Left ventricle myocardium inferior (tissue), 1 donor: ENCODE measurements at regions not wholly inside any gene's neighbourhood (a gene's known extent, or its start where the extent isn't known, plus 50 kb on each side); places are given as distances from the start of the nearest gene placed in this dataset.

Source experiments
- DNase-seq: peaks from one replicate; pipeline ENCODE4 v3.0.0-alpha.2; 2020
- H3K27ac ChIP-seq: fragments of 200-600 bp; replicated peaks from 2 replicates; pipeline ENCODE4 v1.8.0; 2021
- H3K27me3 ChIP-seq: fragments of 200-600 bp; 2 replicates; pipeline ENCODE4 v1.8.0; 2021; ENCODE audit warnings: low read depth
- H3K36me3 ChIP-seq: fragments of 200-600 bp; 2 replicates; pipeline ENCODE4 v1.8.0; 2021
- H3K4me1 ChIP-seq: fragments of 200-600 bp; 2 replicates; pipeline ENCODE4 v1.8.0; 2021
- H3K4me3 ChIP-seq: fragments of 200-600 bp; 2 replicates; pipeline ENCODE4 v1.8.0; 2021; ENCODE audit warnings: mild to moderate bottlenecking, moderate library complexity
- H3K9me3 ChIP-seq: fragments of 200-600 bp; replicated peaks from 2 replicates; pipeline ENCODE4 v1.8.0; 2021
- CTCF ChIP-seq: fragments of 200-600 bp; IDR thresholded peaks from 2 replicates; pipeline ENCODE4 v1.8.0; 2021; ENCODE audit warnings: antibody characterized with exemption, mild to moderate bottlenecking, borderline replicate concordance
- intact Hi-C: fragments of 100-400 bp; cut with micrococcal nuclease; formaldehyde crosslinking; loops from one replicate; pipeline ENCODE4 v1.11.0; 2022
- donor health status: DM: no; HTN: yes; CAD: no; lungs with severe emphysema.

GRCh38 chr4:31324814-31325213 lies 604.6 kb downstream of the PCDH7 start:
- Histone ChIP-seq H3K4me3 (no peak overlapping the region), H3K27me3 (no peaks in the 10 kb centered on the region), H3K36me3 (no peaks in the 10 kb centered on the region), H3K9me3 (no peaks in the 10 kb centered on the region), H3K27ac (no peak overlapping the region), H3K4me1 (no peaks in the 10 kb centered on the region)
- intact Hi-C loops, result no loop called here
- TF ChIP-seq CTCF, result no peak
- DNase-seq, result no peak

- Histone ChIP-seq H3K36me3 (no peaks in the 10 kb centered on the region), H3K4me1 (no peaks in the 10 kb centered on the region), H3K4me3 (no peak overlapping the region), H3K27me3 (no peaks in the 10 kb centered on the region), H3K27ac (no peak overlapping the region), H3K9me3 (no peaks in the 10 kb centered on the region)
- no peak for DNase-seq
- TF ChIP-seq CTCF, result no peak
- intact Hi-C loops, result no loop called here
Observed at GRCh38 chr4:31325300-31325699, 605.1 kb downstream of the PCDH7 start.

- no peak for DNase-seq
- no peaks in the 10 kb centered on the region for H3K27me3 ChIP-seq
- H3K4me3 ChIP-seq, result no peak overlapping the region
- intact Hi-C loops, result no loop called here
- no peaks in the 10 kb centered on the region for H3K36me3 ChIP-seq
- H3K27ac ChIP-seq, result no peak overlapping the region
- H3K9me3 ChIP-seq, result no peaks in the 10 kb centered on the region
- H3K4me1 ChIP-seq, result no peaks in the 10 kb centered on the region
- TF ChIP-seq CTCF, result no peak
Observed at GRCh38 chr4:31327031-31327430, 606.9 kb downstream of the PCDH7 start.

- H3K4me1 ChIP-seq, result no peaks in the 10 kb centered on the region
- H3K27ac ChIP-seq, result no peak overlapping the region
- intact Hi-C loops, result no loop called here
- no peak for TF ChIP-seq CTCF
- H3K4me3 ChIP-seq, result no peak overlapping the region
- no peaks in the 10 kb centered on the region for H3K27me3 ChIP-seq
- H3K36me3 ChIP-seq, result no peaks in the 10 kb centered on the region
- H3K9me3 ChIP-seq, result no peaks in the 10 kb centered on the region
- DNase-seq, result no peak
Observed at GRCh38 chr4:31328932-31329331, 608.8 kb downstream of the PCDH7 start.

GRCh38 chr4:31334086-31334910 lies 614.1 kb downstream of the PCDH7 start:
- Histone ChIP-seq H3K27ac (no peak overlapping the region), H3K4me1 (no peaks in the 10 kb centered on the region), H3K4me3 (no peak overlapping the region), H3K27me3 (no peaks in the 10 kb centered on the region), H3K36me3 (no peaks in the 10 kb centered on the region), H3K9me3 (no peaks in the 10 kb centered on the region)
- intact Hi-C loops, result no loop called here
- DNase-seq, result no peak
- TF ChIP-seq CTCF, result no peak
